Hepatocyte (in vitro differentiated cells): ENCODE measurements at regions not wholly inside any gene's neighbourhood (a gene's known extent, or its start where the extent isn't known, plus 50 kb on each side); places are given as distances from the start of the nearest gene placed in this dataset.

Experiments
- EZH2phosphoT487 ChIP-seq: fragments of 200-600 bp; sonication (generic); IDR thresholded peaks from one replicate; pipeline ENCODE4 v1.6.1; 2018; ENCODE audit warnings: antibody characterized with exemption, mild to moderate bottlenecking, low read depth, moderate library complexity; ENCODE audit not compliant: unreplicated experiment, severe bottlenecking
- TF ChIP-seq, protein P1 (sequence below): fragments of 200-600 bp; sonication (generic); IDR thresholded peaks from 2 replicates; pipeline ENCODE4 v1.5.1; 2016; ENCODE audit warnings: antibody characterized with exemption, mild to moderate bottlenecking; ENCODE audit not compliant: poor library complexity

GRCh38 chr12:98424726-98425401, 90.5 kb upstream of the TMPO start:
- TF ChIP-seq, protein P1, sequence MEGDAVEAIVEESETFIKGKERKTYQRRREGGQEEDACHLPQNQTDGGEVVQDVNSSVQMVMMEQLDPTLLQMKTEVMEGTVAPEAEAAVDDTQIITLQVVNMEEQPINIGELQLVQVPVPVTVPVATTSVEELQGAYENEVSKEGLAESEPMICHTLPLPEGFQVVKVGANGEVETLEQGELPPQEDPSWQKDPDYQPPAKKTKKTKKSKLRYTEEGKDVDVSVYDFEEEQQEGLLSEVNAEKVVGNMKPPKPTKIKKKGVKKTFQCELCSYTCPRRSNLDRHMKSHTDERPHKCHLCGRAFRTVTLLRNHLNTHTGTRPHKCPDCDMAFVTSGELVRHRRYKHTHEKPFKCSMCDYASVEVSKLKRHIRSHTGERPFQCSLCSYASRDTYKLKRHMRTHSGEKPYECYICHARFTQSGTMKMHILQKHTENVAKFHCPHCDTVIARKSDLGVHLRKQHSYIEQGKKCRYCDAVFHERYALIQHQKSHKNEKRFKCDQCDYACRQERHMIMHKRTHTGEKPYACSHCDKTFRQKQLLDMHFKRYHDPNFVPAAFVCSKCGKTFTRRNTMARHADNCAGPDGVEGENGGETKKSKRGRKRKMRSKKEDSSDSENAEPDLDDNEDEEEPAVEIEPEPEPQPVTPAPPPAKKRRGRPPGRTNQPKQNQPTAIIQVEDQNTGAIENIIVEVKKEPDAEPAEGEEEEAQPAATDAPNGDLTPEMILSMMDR, result peak; percentile 84
- no peak for TF ChIP-seq EZH2phosphoT487
